Natural killer cell (primary cell): ENCODE measurements at regions not wholly inside any gene's neighbourhood (a gene's known extent, or its start where the extent isn't known, plus 50 kb on each side); places are given as distances from the start of the nearest gene placed in this dataset.

Experiments
- ATAC-seq, 3 donors: fragments of 150-1000 bp in 2 of 3; fragments of 200-7000 bp in 1 of 3; cut with Tn5 transposase; 1 replicate in 1 of 3; 2 replicates in 2 of 3; pipeline ENCODE4 v1.10.0; 2021; ENCODE audit warnings: mild to moderate bottlenecking in 2 of 3, moderate library complexity in 2 of 3
- DNase-seq, 2 donors: peaks; one replicate each; pipeline versions ENCODE4 v3.0.0 to v3.0.0-alpha.2; 2013 to 2021; ENCODE audit warnings: mixed read lengths in 1 of 2
- H3K27ac ChIP-seq: one replicate; pipeline ENCODE4 v1.5.1; 2013; ENCODE audit warnings: mild to moderate bottlenecking, low read length
- H3K27me3 ChIP-seq: one replicate; pipeline ENCODE4 v1.6.1; 2013; ENCODE audit warnings: low read length; ENCODE audit not compliant: control insufficient read depth, insufficient read depth
- H3K36me3 ChIP-seq: one replicate; pipeline ENCODE4 v1.6.1; 2013; ENCODE audit warnings: low read length; ENCODE audit not compliant: control insufficient read depth, insufficient read depth
- H3K4me1 ChIP-seq: one replicate; pipeline ENCODE4 v1.6.1; 2013; ENCODE audit warnings: low read length; ENCODE audit not compliant: control insufficient read depth, insufficient read depth
- H3K4me3 ChIP-seq: one replicate; pipeline ENCODE4 v1.5.1; 2013; ENCODE audit warnings: low read length
- H3K9me3 ChIP-seq: one replicate; pipeline ENCODE4 v1.6.1; 2013; ENCODE audit warnings: low read length; ENCODE audit not compliant: control insufficient read depth, insufficient read depth
- H3K27ac Mint-ChIP-seq, 2 donors: one replicate each; pipeline ENCODE4 v1.8.0; 2022; ENCODE audit warnings: mild to moderate bottlenecking in 2 of 2, mixed read lengths in 2 of 2, moderate library complexity in 1 of 2
- H3K27me3 Mint-ChIP-seq, 2 donors: one replicate each; pipeline ENCODE4 v1.8.0; 2022; ENCODE audit warnings: low read depth in 2 of 2, mixed read lengths in 2 of 2
- H3K36me3 Mint-ChIP-seq: one replicate; pipeline ENCODE4 v1.8.0; 2022; ENCODE audit warnings: mixed read lengths
- H3K4me1 Mint-ChIP-seq, 2 donors: one replicate each; pipeline ENCODE4 v1.8.0; 2022; ENCODE audit warnings: mixed read lengths in 2 of 2
- H3K4me3 Mint-ChIP-seq: one replicate; pipeline ENCODE4 v1.8.0; 2022; ENCODE audit warnings: mild to moderate bottlenecking, moderate library complexity, mixed read lengths
- H3K9me3 Mint-ChIP-seq, 2 donors: one replicate each; pipeline ENCODE4 v1.8.0; 2022; ENCODE audit warnings: mixed read lengths in 2 of 2
- WGBS: methylation state at CpG from one replicate; pipeline ENCODE4 v1.1.7; 2013; ENCODE audit warnings: missing lambda C conversion rate; ENCODE audit not compliant: insufficient coverage; 5-methylcytosine and 5-hydroxymethylcytosine counted together
- intact Hi-C: fragments of 100-400 bp; cut with micrococcal nuclease; formaldehyde crosslinking; loops from one replicate; pipeline ENCODE4 v1.14.2; 2022
- TF ChIP-seq, protein P1 (sequence below): fragments of 200-600 bp; IDR thresholded peaks from one replicate; pipeline ENCODE4 v1.8.0; 2022; ENCODE audit warnings: antibody characterized with exemption

- DNase-seq (no peak), ATAC-seq (no peak)
- Mint-ChIP-seq H3K9me3 (no peaks in the 10 kb centered on the region), H3K4me1 (no peaks in the 10 kb centered on the region), H3K27me3 (peaks cover 7 to 23% of the 10 kb centered on the region in 2 donors), H3K36me3 (no peaks in the 10 kb centered on the region), H3K27ac (no peak overlapping the region), H3K4me3 (no peak overlapping the region)
- intact Hi-C loops, result no loop called here
- no peaks in the 10 kb centered on the region for H3K4me1 ChIP-seq
- H3K4me3 ChIP-seq, result no peak overlapping the region
- 78% methylated on average over 3 of the region's 4 CpGs for WGBS
- H3K27me3 ChIP-seq, result no peaks in the 10 kb centered on the region
- no peaks in the 10 kb centered on the region for H3K9me3 ChIP-seq
- TF ChIP-seq, protein P1, sequence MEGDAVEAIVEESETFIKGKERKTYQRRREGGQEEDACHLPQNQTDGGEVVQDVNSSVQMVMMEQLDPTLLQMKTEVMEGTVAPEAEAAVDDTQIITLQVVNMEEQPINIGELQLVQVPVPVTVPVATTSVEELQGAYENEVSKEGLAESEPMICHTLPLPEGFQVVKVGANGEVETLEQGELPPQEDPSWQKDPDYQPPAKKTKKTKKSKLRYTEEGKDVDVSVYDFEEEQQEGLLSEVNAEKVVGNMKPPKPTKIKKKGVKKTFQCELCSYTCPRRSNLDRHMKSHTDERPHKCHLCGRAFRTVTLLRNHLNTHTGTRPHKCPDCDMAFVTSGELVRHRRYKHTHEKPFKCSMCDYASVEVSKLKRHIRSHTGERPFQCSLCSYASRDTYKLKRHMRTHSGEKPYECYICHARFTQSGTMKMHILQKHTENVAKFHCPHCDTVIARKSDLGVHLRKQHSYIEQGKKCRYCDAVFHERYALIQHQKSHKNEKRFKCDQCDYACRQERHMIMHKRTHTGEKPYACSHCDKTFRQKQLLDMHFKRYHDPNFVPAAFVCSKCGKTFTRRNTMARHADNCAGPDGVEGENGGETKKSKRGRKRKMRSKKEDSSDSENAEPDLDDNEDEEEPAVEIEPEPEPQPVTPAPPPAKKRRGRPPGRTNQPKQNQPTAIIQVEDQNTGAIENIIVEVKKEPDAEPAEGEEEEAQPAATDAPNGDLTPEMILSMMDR, result no peak
- H3K36me3 ChIP-seq, result no peaks in the 10 kb centered on the region
- no peak overlapping the region for H3K27ac ChIP-seq
Observed at GRCh38 chr12:93163260-93164036, 214.3 kb upstream of the NUDT4 start.

DNA sequence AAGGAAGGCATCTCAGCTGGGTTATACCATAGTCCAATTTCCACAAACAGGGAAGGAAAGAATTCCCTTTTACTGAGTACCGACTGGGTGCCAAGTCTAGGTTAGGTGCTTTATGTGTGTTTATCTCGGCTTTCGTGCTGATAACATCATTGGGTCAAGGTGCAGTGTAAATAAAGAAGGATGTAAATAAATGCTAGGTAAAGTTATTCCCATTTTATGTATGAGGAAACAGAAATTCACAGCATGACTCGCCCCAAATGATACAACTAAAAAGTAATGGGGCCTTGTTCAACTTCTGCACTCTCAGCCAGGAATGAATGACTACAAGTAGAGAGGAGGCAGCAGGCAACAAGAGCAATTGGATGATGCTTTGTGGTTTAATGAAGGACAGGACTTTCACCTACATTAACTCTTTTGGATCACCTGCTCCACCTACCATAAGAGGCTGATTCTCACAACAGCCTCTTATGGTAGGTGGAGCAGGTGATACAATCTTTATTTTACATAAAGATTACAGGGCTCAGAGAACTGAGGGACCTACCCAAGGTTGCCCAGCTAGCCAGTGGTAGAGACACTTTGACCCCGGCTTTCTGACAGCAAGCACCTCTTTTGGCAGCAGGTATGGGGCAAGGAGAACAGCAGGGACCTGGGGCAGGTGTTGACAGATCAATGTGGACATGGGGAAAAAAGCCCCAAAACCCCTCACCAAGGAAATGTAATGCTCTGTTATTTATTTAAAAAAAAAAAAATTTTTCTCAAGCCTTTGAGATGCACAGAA is 213.4 kb upstream of the NUDT4 start:
- Mint-ChIP-seq H3K27me3 (peaks cover 7 to 23% of the 10 kb centered on the region in 2 donors), H3K36me3 (no peaks in the 10 kb centered on the region), H3K27ac (no peak overlapping the region), H3K9me3 (no peaks in the 10 kb centered on the region), H3K4me1 (no peaks in the 10 kb centered on the region), H3K4me3 (no peak overlapping the region)
- Histone ChIP-seq H3K36me3 (no peaks in the 10 kb centered on the region), H3K27me3 (no peaks in the 10 kb centered on the region), H3K27ac (no peak overlapping the region), H3K4me3 (no peak overlapping the region), H3K9me3 (no peaks in the 10 kb centered on the region), H3K4me1 (no peaks in the 10 kb centered on the region)
- no peak for DNase-seq
- TF ChIP-seq, protein P1, result no peak
- ATAC-seq, result no peak
- intact Hi-C loops, result no loop called here
- WGBS, result 96% methylated on average over 5 of the region's 5 CpGs

DNA sequence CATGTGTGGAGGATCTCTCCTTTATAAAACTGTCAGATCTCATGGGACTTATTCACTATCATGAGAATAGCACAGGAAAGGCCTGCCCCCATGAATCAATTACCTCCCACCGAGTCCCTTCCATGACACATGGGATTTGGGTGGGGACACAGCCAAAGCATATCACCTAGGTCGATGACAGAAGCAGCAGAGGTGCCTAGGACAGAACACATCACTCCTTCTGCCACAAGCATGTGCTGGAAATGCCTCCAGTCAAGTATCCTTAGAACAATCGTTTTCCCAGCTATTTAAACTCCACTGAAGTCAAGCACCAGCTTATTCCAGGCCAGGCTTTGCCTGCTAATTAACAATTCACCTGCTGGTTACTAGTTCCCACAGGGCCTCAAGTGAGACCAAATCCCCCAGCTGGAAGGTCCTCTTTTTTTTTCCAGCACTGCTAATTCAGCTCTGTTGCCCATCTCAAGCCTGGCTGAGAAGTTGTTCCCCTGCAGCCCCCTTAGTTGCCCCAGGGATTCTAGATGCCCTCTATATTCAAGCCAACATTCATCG is 212.3 kb upstream of the NUDT4 start:
- no peaks in the 10 kb centered on the region for H3K27me3 ChIP-seq
- no peaks in the 10 kb centered on the region for H3K36me3 ChIP-seq
- TF ChIP-seq, protein P1, result no peak
- peaks cover 4 to 16% of the 10 kb centered on the region in 2 donors for H3K27me3 Mint-ChIP-seq
- no peak overlapping the region for H3K4me3 ChIP-seq
- no peaks in the 10 kb centered on the region for H3K4me1 Mint-ChIP-seq
- ATAC-seq (no peak), DNase-seq (no peak)
- H3K9me3 Mint-ChIP-seq, result no peaks in the 10 kb centered on the region
- intact Hi-C loops, result no loop called here
- H3K27ac Mint-ChIP-seq, result no peak overlapping the region
- H3K4me3 Mint-ChIP-seq, result no peak overlapping the region
- no peaks in the 10 kb centered on the region for H3K36me3 Mint-ChIP-seq
- H3K4me1 ChIP-seq, result no peaks in the 10 kb centered on the region
- no peaks in the 10 kb centered on the region for H3K9me3 ChIP-seq
- whole genome bisulfite sequencing, result 67% methylated on average over 4 of the region's 4 CpGs
- H3K27ac ChIP-seq, result no peak overlapping the region
